ENCODE measurements at regions not wholly inside any gene's neighbourhood (a gene's known extent, or its start where the extent isn't known, plus 50 kb on each side); places are given as distances from the start of the nearest gene placed in this dataset.

GRCh38 chr6:10174761-10175160 is 240.1 kb downstream of the TFAP2A start:
- no peak for TF ChIP-seq EZH2 (IDR thresholded peaks at IDR 0.05; ENCODE audit: insufficient read depth, low read length)
- no peak for TF ChIP-seq CTCF (IDR thresholded peaks at IDR 0.05; ENCODE audit: insufficient read depth, low read depth, low read length)
